H9 (cell line): ENCODE measurements at regions not wholly inside any gene's neighbourhood (a gene's known extent, or its start where the extent isn't known, plus 50 kb on each side); places are given as distances from the start of the nearest gene placed in this dataset.

Experiments
- DNase-seq: peaks from one replicate; pipeline ENCODE4 v3.0.0-alpha.2; 2017
- H2AFZ ChIP-seq: one replicate; pipeline ENCODE4 v1.6.1; 2013; ENCODE audit warnings: mild to moderate bottlenecking, low read length, control low read depth, moderate library complexity
- H2AK5ac ChIP-seq: 2 replicates; pipeline ENCODE4 v1.6.1; 2013; ENCODE audit warnings: low read length, control low read depth, mixed read lengths; ENCODE audit not compliant: insufficient read length
- H2BK120ac ChIP-seq: one replicate; pipeline ENCODE4 v1.6.1; 2013; ENCODE audit warnings: low read depth, mild to moderate bottlenecking, low read length, control low read depth, inconsistent platforms; ENCODE audit not compliant: poor library complexity, severe bottlenecking
- H2BK12ac ChIP-seq: 2 replicates; pipeline ENCODE4 v1.6.1; 2013; ENCODE audit warnings: low read length, control low read depth, mixed read lengths, low read depth; ENCODE audit not compliant: insufficient read length
- H2BK15ac ChIP-seq: 2 replicates; pipeline ENCODE4 v1.6.1; 2013; ENCODE audit warnings: low read depth, low read length, control low read depth
- H2BK20ac ChIP-seq: one replicate; pipeline ENCODE4 v1.6.1; 2013; ENCODE audit warnings: low read depth, mild to moderate bottlenecking, low read length, control low read depth, inconsistent platforms; ENCODE audit not compliant: poor library complexity, severe bottlenecking
- H2BK5ac ChIP-seq: 2 replicates; pipeline ENCODE4 v1.6.1; 2013; ENCODE audit warnings: low read length, control low read depth, mixed read lengths; ENCODE audit not compliant: insufficient read length
- H3K14ac ChIP-seq: 2 replicates; pipeline ENCODE4 v1.6.1; 2013; ENCODE audit warnings: low read length, control low read depth; ENCODE audit not compliant: insufficient read depth
- H3K18ac ChIP-seq: 2 replicates; pipeline ENCODE4 v1.6.1; 2013; ENCODE audit warnings: low read depth, mild to moderate bottlenecking, mixed read lengths, low read length, control low read depth; ENCODE audit not compliant: insufficient read length
- H3K23ac ChIP-seq: 2 replicates; pipeline ENCODE4 v1.6.1; 2013; ENCODE audit warnings: low read length, control low read depth, mixed read lengths, low read depth; ENCODE audit not compliant: insufficient read length
- H3K23me2 ChIP-seq: 2 replicates; pipeline ENCODE4 v1.6.1; 2013; ENCODE audit warnings: low read depth, mild to moderate bottlenecking, mixed read lengths, low read length, control low read depth; ENCODE audit not compliant: insufficient read length, poor library complexity, severe bottlenecking
- H3K27ac ChIP-seq: 2 replicates; pipeline ENCODE4 v1.5.1; 2013; ENCODE audit warnings: low read length, control low read depth, mixed read lengths, low read depth; ENCODE audit not compliant: insufficient read length
- H3K27me3 ChIP-seq: 2 replicates; pipeline ENCODE4 v1.6.1; 2013; ENCODE audit warnings: low read length, control low read depth, inconsistent platforms; ENCODE audit not compliant: insufficient read depth
- H3K4ac ChIP-seq: 2 replicates; pipeline ENCODE4 v1.6.1; 2013; ENCODE audit warnings: low read depth, mild to moderate bottlenecking, control low read depth, inconsistent platforms, low read length, moderate library complexity
- H3K4me1 ChIP-seq: 2 replicates; pipeline ENCODE4 v1.6.1; 2013; ENCODE audit warnings: low read length, control low read depth, inconsistent platforms; ENCODE audit not compliant: insufficient read depth
- H3K4me2 ChIP-seq: 2 replicates; pipeline ENCODE4 v1.6.1; 2013; ENCODE audit warnings: low read length, control low read depth, mixed read lengths; ENCODE audit not compliant: insufficient read length, insufficient read depth
- H3K56ac ChIP-seq: 2 replicates; pipeline ENCODE4 v1.6.1; 2013; ENCODE audit warnings: low read depth, mild to moderate bottlenecking, mixed read lengths, low read length, control low read depth; ENCODE audit not compliant: insufficient read length
- H3K79me1 ChIP-seq: 2 replicates; pipeline ENCODE4 v1.6.1; 2013; ENCODE audit warnings: low read depth, mild to moderate bottlenecking, moderate library complexity, low read length, control low read depth, inconsistent platforms; ENCODE audit not compliant: insufficient read depth, poor library complexity, severe bottlenecking
- H3K79me2 ChIP-seq: 2 replicates; pipeline ENCODE4 v1.6.1; 2013; ENCODE audit warnings: low read length, control low read depth, inconsistent platforms; ENCODE audit not compliant: insufficient read depth
- H3K9ac ChIP-seq: 2 replicates; pipeline ENCODE4 v1.6.1; 2013; ENCODE audit warnings: low read length, control low read depth, mixed read lengths; ENCODE audit not compliant: insufficient read length; ENCODE audit errors: extremely low read depth
- H3K9me3 ChIP-seq: one replicate; pipeline ENCODE4 v1.6.1; 2013; ENCODE audit warnings: low read depth, low read length, inconsistent platforms; ENCODE audit not compliant: control insufficient read depth
- H3T11ph ChIP-seq: one replicate; pipeline ENCODE4 v1.6.1; 2013; ENCODE audit warnings: mild to moderate bottlenecking, low read length, control low read depth, inconsistent platforms
- H4K20me1 ChIP-seq: one replicate; pipeline ENCODE4 v1.6.1; 2013; ENCODE audit not compliant: control insufficient read depth, insufficient read length, insufficient read depth
- H4K5ac ChIP-seq: 2 replicates; pipeline ENCODE4 v1.6.1; 2013; ENCODE audit warnings: low read depth, mild to moderate bottlenecking, mixed read lengths, low read length, control low read depth; ENCODE audit not compliant: insufficient read length
- H4K8ac ChIP-seq: replicated peaks from 2 replicates; pipeline ENCODE4 v1.6.1; 2013; ENCODE audit warnings: low read length, control low read depth, mixed read lengths, low read depth; ENCODE audit not compliant: insufficient read length
- H4K91ac ChIP-seq: 2 replicates; pipeline ENCODE4 v1.6.1; 2013; ENCODE audit warnings: low read depth, mild to moderate bottlenecking, moderate library complexity, mixed read lengths, low read length, control low read depth; ENCODE audit not compliant: insufficient read length
- H3K27ac Mint-ChIP-seq, 3 experiments: 2 replicates in 2 of 3; 3 replicates in 1 of 3; pipeline ENCODE4 v1.8.0; 2020 to 2021; ENCODE audit warnings: mixed read lengths in 3 of 3, mild to moderate bottlenecking in 1 of 3, moderate library complexity in 1 of 3
- H3K27me3 Mint-ChIP-seq: 2 replicates; pipeline ENCODE4 v1.8.0; 2021; ENCODE audit warnings: low read depth, mild to moderate bottlenecking, moderate library complexity, mixed read lengths
- H3K36me3 Mint-ChIP-seq, 3 experiments: 2 replicates in 2 of 3; 3 replicates in 1 of 3; pipeline ENCODE4 v1.8.0; 2020 to 2021; ENCODE audit warnings: low read depth in 3 of 3, mixed read lengths in 3 of 3; ENCODE audit not compliant: insufficient read depth in 1 of 3
- H3K4me1 Mint-ChIP-seq, 2 experiments: 2 replicates each; pipeline ENCODE4 v1.8.0; 2020; ENCODE audit warnings: mixed read lengths in 2 of 2
- H3K4me3 Mint-ChIP-seq, 2 experiments: 2 replicates in 1 of 2; 3 replicates in 1 of 2; pipeline ENCODE4 v1.8.0; 2020 to 2021; ENCODE audit warnings: mild to moderate bottlenecking in 2 of 2, mixed read lengths in 2 of 2, moderate library complexity in 1 of 2
- H3K9me3 Mint-ChIP-seq, 2 experiments: 2 replicates in 1 of 2; 3 replicates in 1 of 2; pipeline ENCODE4 v1.8.0; 2020; ENCODE audit warnings: mild to moderate bottlenecking in 2 of 2, mixed read lengths in 2 of 2, moderate library complexity in 1 of 2
- CTCF ChIP-seq: fragments of 200-600 bp; sonication (generic); conservative IDR thresholded peaks from 3 replicates; pipeline ENCODE4 v1.8.0; 2021; ENCODE audit warnings: antibody characterized with exemption, mild to moderate bottlenecking

DNA sequence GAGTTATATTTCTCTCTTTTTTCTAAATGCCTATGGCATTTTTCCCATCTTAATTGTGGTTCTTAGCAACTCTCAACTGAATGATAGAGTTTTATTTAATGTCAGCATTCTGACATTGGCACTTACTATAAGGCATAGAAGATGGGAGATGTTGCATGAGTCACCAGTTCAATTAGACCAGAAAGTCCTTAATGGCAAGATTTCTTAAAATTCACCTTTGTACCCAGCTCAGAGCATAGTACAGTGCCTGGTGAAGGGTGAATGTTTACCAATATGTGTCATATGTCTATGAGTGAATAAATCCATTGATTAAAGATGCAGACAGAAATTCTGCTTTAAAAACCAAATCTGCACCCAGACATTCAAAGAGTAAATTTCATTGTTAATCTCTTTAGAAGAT is 526.9 kb downstream of the EFNB2 start:
- Histone ChIP-seq H2AFZ (no peak overlapping the region), H2BK12ac (no peak overlapping the region), H3K79me1 (no peaks in the 10 kb centered on the region), H3K9me3 (no peaks in the 10 kb centered on the region), H3K9ac (no peak overlapping the region), H3K79me2 (no peaks in the 10 kb centered on the region), H2BK5ac (no peak overlapping the region), H2BK15ac (no peak overlapping the region), H3K56ac (no peak overlapping the region), H4K5ac (no peak overlapping the region), H3K4me1 (no peaks in the 10 kb centered on the region), H3K4ac (no peak overlapping the region), H4K91ac (no peak overlapping the region), H2BK120ac (no peak overlapping the region), H3K27ac (no peak overlapping the region), H4K8ac (no peak overlapping the region), H3K23ac (no peak overlapping the region), H3T11ph (no peak overlapping the region), H2BK20ac (no peak overlapping the region), H3K4me2 (no peak overlapping the region), H3K18ac (no peak overlapping the region), H2AK5ac (no peak overlapping the region), H4K20me1 (no peaks in the 10 kb centered on the region), H3K14ac (no peak overlapping the region), H3K23me2 (no peaks in the 10 kb centered on the region), H3K27me3 (no peaks in the 10 kb centered on the region)
- H3K9me3 Mint-ChIP-seq = no peaks in the 10 kb centered on the region
- H3K4me1 Mint-ChIP-seq = no peaks in the 10 kb centered on the region
- H3K36me3 Mint-ChIP-seq = no peaks in the 10 kb centered on the region
- DNase-seq = no peak
- no peak overlapping the region for H3K27ac Mint-ChIP-seq
- H3K4me3 Mint-ChIP-seq = no peak overlapping the region
- no peaks in the 10 kb centered on the region for H3K27me3 Mint-ChIP-seq
- TF ChIP-seq CTCF = no peak
